GM12878 (cell line): ENCODE measurements at regions not wholly inside any gene's neighbourhood (a gene's known extent, or its start where the extent isn't known, plus 50 kb on each side); places are given as distances from the start of the nearest gene placed in this dataset.

Experiments
- ATAC-seq: fragments of 200-7000 bp; cut with Tn5 transposase; 3 replicates; pipeline ENCODE4 v1.9.1; 2020; ENCODE audit warnings: mild to moderate bottlenecking, moderate library complexity
- BruUV-seq: library from RNA; stranded (reverse); fragments of 400-500 nt; replicated peaks from 2 replicates; lab custom pipeline; 2021; lab: Mats Ljungman, UMichigan
- CTCF ChIA-PET: fragments of 300-600 bp; sonication (Branson Sonifier 250); formaldehyde crosslinking; extraction: SDS; loops from one replicate; lab custom pipeline; 2021; ENCODE audit warnings: inconsistent platforms; lab: Yijun Ruan, JAX
- POLR2A ChIA-PET: fragments of 350-600 bp; formaldehyde crosslinking; extraction: SDS; loops from one replicate; lab custom pipeline; 2021; ENCODE audit warnings: inconsistent platforms; lab: Charles Lee
- RAD21 ChIA-PET: fragments of 300-600 bp; sonication (Branson Sonifier 250); formaldehyde crosslinking; loops from one replicate; lab custom pipeline; 2023; ENCODE audit warnings: antibody characterized with exemption; ENCODE audit not compliant: unreplicated experiment; lab: Charles Lee
- SMC1A ChIA-PET: fragments of 300-600 bp; sonication (Branson Sonifier 250); formaldehyde crosslinking; loops from one replicate; lab custom pipeline; 2023; ENCODE audit not compliant: unreplicated experiment, uncharacterized antibody; lab: Charles Lee
- DNase-seq: peaks from one replicate; pipeline ENCODE4 v3.0.0-alpha.2; 2011; ENCODE audit warnings: low read depth, low spot score
- FAIRE-seq: peaks from 3 replicates; lab custom pipeline; 2011; peaks lifted over from hg19 to GRCh38; lab: Jason Lieb, UNC
- H2AFZ ChIP-seq: 2 replicates; pipeline ENCODE4 v1.6.0; 2011; ENCODE audit warnings: low read depth, low read length, control low read depth; ENCODE audit not compliant: control insufficient read depth
- H3K27ac ChIP-seq: 2 replicates; pipeline ENCODE4 v1.5.1; 2011; ENCODE audit warnings: control low read depth; ENCODE audit not compliant: control insufficient read depth, insufficient read depth
- H3K27me3 ChIP-seq, 2 experiments: replicated peaks in 1 of 2; 2 replicates each; pipeline versions ENCODE4 v1.6.0 to v1.6.1; 2011; ENCODE audit warnings: low read length in 1 of 2; ENCODE audit not compliant: control insufficient read depth in 2 of 2, insufficient read depth in 2 of 2
- H3K36me3 ChIP-seq, 2 experiments: 2 replicates each; pipeline ENCODE4 v1.5.1; 2011; ENCODE audit warnings: low read length in 1 of 2; ENCODE audit not compliant: control insufficient read depth in 2 of 2, insufficient read depth in 2 of 2
- H3K4me1 ChIP-seq: 2 replicates; pipeline ENCODE4 v1.6.1; 2011; ENCODE audit warnings: mild to moderate bottlenecking, low read length, moderate library complexity, mixed read lengths; ENCODE audit not compliant: control insufficient read depth, insufficient read depth
- H3K4me2 ChIP-seq: 2 replicates; pipeline ENCODE4 v1.6.0; 2011; ENCODE audit warnings: control low read depth; ENCODE audit not compliant: control insufficient read depth, insufficient read depth
- H3K4me3 ChIP-seq: fragments of 200-600 bp; sonication (generic); 2 replicates; pipeline ENCODE4 v1.5.1; 2016
- H3K79me2 ChIP-seq: 2 replicates; pipeline ENCODE4 v1.6.0; 2011; ENCODE audit warnings: low read length; ENCODE audit not compliant: control insufficient read depth, insufficient read depth
- H3K9ac ChIP-seq: 2 replicates; pipeline ENCODE4 v1.8.0; 2011; ENCODE audit warnings: low read length, control low read depth, mixed read lengths; ENCODE audit not compliant: control insufficient read depth, insufficient read depth
- H3K9me3 ChIP-seq: replicated peaks from 3 replicates; pipeline ENCODE4 v1.5.1; 2011; ENCODE audit warnings: mild to moderate bottlenecking, low read length; ENCODE audit not compliant: control insufficient read depth, insufficient read depth
- H4K20me1 ChIP-seq: 2 replicates; pipeline ENCODE4 v1.6.0; 2011; ENCODE audit not compliant: control insufficient read depth, insufficient read depth
- CHD1 ChIP-seq: IDR thresholded peaks from 2 replicates; pipeline ENCODE4 v1.6.1; 2012; ENCODE audit warnings: low read depth, low read length, improper control_type of control experiment
- JUND ChIP-seq: IDR thresholded peaks from 2 replicates; pipeline ENCODE4 v1.6.1; 2012; ENCODE audit warnings: low read depth, mild to moderate bottlenecking, low read length, improper control_type of control experiment, moderate library complexity
- MXI1 ChIP-seq: fragments of 150-350 bp; IDR thresholded peaks from 2 replicates; pipeline ENCODE4 v1.6.1; 2011; ENCODE audit warnings: low read depth, mild to moderate bottlenecking, inconsistent platforms, low read length, improper control_type of control experiment
- MYC ChIP-seq: IDR thresholded peaks from 2 replicates; pipeline ENCODE4 v1.6.1; 2011; ENCODE audit warnings: mild to moderate bottlenecking, low read length, moderate library complexity, inconsistent platforms; ENCODE audit not compliant: insufficient read depth, insufficient replicate concordance, insufficient read length, severe bottlenecking
- NR2C2 ChIP-seq: IDR thresholded peaks from 2 replicates; pipeline ENCODE4 v1.6.1; 2011; ENCODE audit warnings: borderline replicate concordance, low read depth; ENCODE audit not compliant: control insufficient read depth, insufficient read length
- PKNOX1 ChIP-seq: fragments of 450-650 bp; IDR thresholded peaks from 2 replicates; pipeline ENCODE4 v1.6.1; 2016; ENCODE audit warnings: mild to moderate bottlenecking
- RCOR1 ChIP-seq: conservative IDR thresholded peaks from 2 replicates; pipeline ENCODE4 v1.6.1; 2012; ENCODE audit warnings: low read depth, low read length, improper control_type of control experiment
- TAF1 ChIP-seq: IDR thresholded peaks from 2 replicates; pipeline ENCODE4 v1.6.1; 2011; ENCODE audit warnings: mild to moderate bottlenecking, low read depth, low read length, borderline replicate concordance
- ZNF592 ChIP-seq: fragments of 450-650 bp; IDR thresholded peaks from 2 replicates; pipeline ENCODE4 v1.6.1; 2017; ENCODE audit warnings: mild to moderate bottlenecking, moderate library complexity
- ZNF622 ChIP-seq: fragments of 450-650 bp; IDR thresholded peaks from 2 replicates; pipeline ENCODE4 v1.6.1; 2017; ENCODE audit warnings: mild to moderate bottlenecking, inconsistent platforms
- WGBS: methylation state at CpG from one replicate; pipeline ENCODE4 v1.1.6; 2016; ENCODE audit warnings: low lambda C conversion rate; ENCODE audit not compliant: insufficient replicate concordance, insufficient coverage; ENCODE audit errors: missing lambda C conversion rate; 5-methylcytosine and 5-hydroxymethylcytosine counted together
- in situ Hi-C: fragments of 300-500 bp; cut with MboI; formaldehyde crosslinking; loops from 9 replicates; pipeline ENCODE4 v1.14.3; 2018; ENCODE audit warnings: mixed read lengths
- intact Hi-C: fragments of 100-400 bp; cut with micrococcal nuclease; formaldehyde crosslinking; loops from one replicate; pipeline ENCODE4 v1.14.2; 2022; ENCODE audit not compliant: unreplicated experiment

- TF ChIP-seq ZNF592 (no peak), PKNOX1 (no peak), MYC (no peak), CHD1 (no peak)
- TF ChIP-seq, all 136 proteins: peak for 0
These were observed 116.4 kb upstream of the ITGB1 start (continued) for GRCh38 chr10:33074443-33074842.

GRCh38 chr10:33073641-33074415 lies 115.8 kb upstream of the ITGB1 start:
- no peaks in the 10 kb centered on the region for H4K20me1 ChIP-seq
- TF ChIP-seq ZNF622 (no peak), MXI1 (no peak), NR2C2 (no peak), JUND (no peak), RCOR1 (no peak), TAF1 (no peak)
- ATAC-seq (no peak), FAIRE-seq (no peak), DNase-seq (no peak)
- POLR2A ChIA-PET, result no interaction called here
- no peaks in the 10 kb centered on the region for H3K36me3 ChIP-seq
- no peaks in the 10 kb centered on the region; the same call in 2 of the 3 replicates for H3K9me3 ChIP-seq
- no peak overlapping the region for H2AFZ ChIP-seq
- H3K27me3 ChIP-seq, result no peaks in the 10 kb centered on the region
- RAD21 ChIA-PET, result no interaction called here
- BruUV-seq, result no TSS peak
- no peak overlapping the region for H3K9ac ChIP-seq
- H3K4me1 ChIP-seq, result no peaks in the 10 kb centered on the region
- H3K79me2 ChIP-seq, result no peaks in the 10 kb centered on the region
- WGBS, result 51% methylated on average over 10 of the region's 10 CpGs
- no peak overlapping the region for H3K27ac ChIP-seq
- intact Hi-C loops (no loop called here), in situ Hi-C loops (no loop called here)
- CTCF ChIA-PET, result no interaction called here
- H3K4me3 ChIP-seq, result no peak overlapping the region
- H3K4me2 ChIP-seq, result no peak overlapping the region
- SMC1A ChIA-PET, result no interaction called here
